Uterus (tissue), 2 donors: ENCODE measurements at regions not wholly inside any gene's neighbourhood (a gene's known extent, or its start where the extent isn't known, plus 50 kb on each side); places are given as distances from the start of the nearest gene placed in this dataset.

Source experiments
- POLR2A ChIP-seq, 2 donors: fragments of 450-650 bp; IDR thresholded peaks; one replicate each; pipeline ENCODE4 v1.6.1; 2016; ENCODE audit warnings: antibody characterized with exemption in 2 of 2, mild to moderate bottlenecking in 1 of 2, moderate library complexity in 1 of 2
- TF ChIP-seq, protein P1 (sequence below), 4 experiments: fragments of 200-600 bp in 2 of 4; fragments of 450-650 bp in 2 of 4; sonication (generic) in 2 of 4; IDR thresholded peaks; one replicate each; pipeline ENCODE4 v1.5.1; 2016 to 2019; ENCODE audit warnings: antibody characterized with exemption in 4 of 4, mild to moderate bottlenecking in 2 of 4, moderate library complexity in 1 of 4

DNA sequence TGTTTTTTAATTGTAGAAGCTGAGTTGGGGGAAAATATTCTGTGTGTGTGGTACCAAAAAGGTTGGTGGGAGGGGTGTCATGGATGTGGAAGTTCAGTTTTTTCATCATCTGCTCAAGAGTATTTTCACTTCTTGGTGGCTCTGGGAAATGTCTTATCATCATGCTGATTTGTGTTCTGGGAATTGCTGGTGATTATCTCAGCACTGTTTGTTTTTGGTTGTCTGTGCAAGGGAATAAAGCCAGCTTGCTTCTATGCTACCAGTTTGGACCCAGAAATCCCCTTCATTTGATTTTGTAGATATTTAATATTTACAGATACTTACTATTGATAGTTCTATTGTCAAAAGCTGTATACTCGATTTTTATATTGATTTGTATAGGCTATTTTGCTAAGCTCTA is 2289.7 kb downstream of the MAT2B start:
- TF ChIP-seq, protein P1, sequence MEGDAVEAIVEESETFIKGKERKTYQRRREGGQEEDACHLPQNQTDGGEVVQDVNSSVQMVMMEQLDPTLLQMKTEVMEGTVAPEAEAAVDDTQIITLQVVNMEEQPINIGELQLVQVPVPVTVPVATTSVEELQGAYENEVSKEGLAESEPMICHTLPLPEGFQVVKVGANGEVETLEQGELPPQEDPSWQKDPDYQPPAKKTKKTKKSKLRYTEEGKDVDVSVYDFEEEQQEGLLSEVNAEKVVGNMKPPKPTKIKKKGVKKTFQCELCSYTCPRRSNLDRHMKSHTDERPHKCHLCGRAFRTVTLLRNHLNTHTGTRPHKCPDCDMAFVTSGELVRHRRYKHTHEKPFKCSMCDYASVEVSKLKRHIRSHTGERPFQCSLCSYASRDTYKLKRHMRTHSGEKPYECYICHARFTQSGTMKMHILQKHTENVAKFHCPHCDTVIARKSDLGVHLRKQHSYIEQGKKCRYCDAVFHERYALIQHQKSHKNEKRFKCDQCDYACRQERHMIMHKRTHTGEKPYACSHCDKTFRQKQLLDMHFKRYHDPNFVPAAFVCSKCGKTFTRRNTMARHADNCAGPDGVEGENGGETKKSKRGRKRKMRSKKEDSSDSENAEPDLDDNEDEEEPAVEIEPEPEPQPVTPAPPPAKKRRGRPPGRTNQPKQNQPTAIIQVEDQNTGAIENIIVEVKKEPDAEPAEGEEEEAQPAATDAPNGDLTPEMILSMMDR (IDR thresholded peaks at IDR 0.05): no peak
- TF ChIP-seq POLR2A (IDR thresholded peaks at IDR 0.05): no peak
